NT2/D1 (cell line): ENCODE measurements at regions not wholly inside any gene's neighbourhood (a gene's known extent, or its start where the extent isn't known, plus 50 kb on each side); places are given as distances from the start of the nearest gene placed in this dataset.

Source experiments
- SUZ12 ChIP-seq: IDR thresholded peaks from 2 replicates; pipeline ENCODE4 v1.6.1; 2011; ENCODE audit not compliant: insufficient read length, insufficient read depth; ENCODE audit errors: extremely low read depth
- YY1 ChIP-seq: IDR thresholded peaks from 2 replicates; pipeline ENCODE4 v1.6.1; 2011; ENCODE audit not compliant: insufficient read length, insufficient read depth
- ZNF274 ChIP-seq: IDR thresholded peaks from 2 replicates; pipeline ENCODE4 v1.6.1; 2011; ENCODE audit warnings: mild to moderate bottlenecking, low read depth, low read length

GRCh38 chr3:40972350-40972749 is 227.0 kb upstream of the CTNNB1 start:
- TF ChIP-seq ZNF274 (no peak), SUZ12 (no peak), YY1 (no peak)
